DLD1 (cell line): ENCODE measurements at regions not wholly inside any gene's neighbourhood (a gene's known extent, or its start where the extent isn't known, plus 50 kb on each side); places are given as distances from the start of the nearest gene placed in this dataset.

ENCODE experiments used
- in situ Hi-C: cut with HindIII; loops from 2 replicates; pipeline ENCODE4 v1.10.0; 2017; ENCODE audit warnings: low sequenced_read_pairs

DNA sequence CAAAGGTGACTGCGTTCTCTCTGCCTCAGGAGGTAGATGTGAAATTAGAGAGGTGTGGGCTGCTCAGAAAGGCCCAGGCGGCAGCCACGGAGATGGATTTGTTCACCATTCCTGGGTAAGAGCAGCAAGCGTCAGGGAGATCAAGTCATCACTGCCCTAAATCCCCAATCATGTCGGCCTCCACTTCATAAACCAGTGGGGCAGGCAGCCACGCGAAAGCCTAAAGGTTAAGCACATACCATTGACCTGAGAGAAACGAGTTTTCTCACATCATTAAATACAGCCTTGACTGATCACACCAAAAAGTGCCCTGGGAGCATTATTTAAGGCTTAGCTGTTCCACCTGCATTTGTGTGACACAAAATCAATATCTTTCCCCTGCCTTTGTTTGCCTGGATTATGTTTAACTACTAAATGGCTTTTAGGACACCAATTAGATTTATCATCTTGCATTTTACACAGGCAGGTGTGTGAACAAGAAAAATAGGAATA lies 50.7 kb upstream of the FOXB1 start:
- in situ Hi-C loops: no loop called here

DNA sequence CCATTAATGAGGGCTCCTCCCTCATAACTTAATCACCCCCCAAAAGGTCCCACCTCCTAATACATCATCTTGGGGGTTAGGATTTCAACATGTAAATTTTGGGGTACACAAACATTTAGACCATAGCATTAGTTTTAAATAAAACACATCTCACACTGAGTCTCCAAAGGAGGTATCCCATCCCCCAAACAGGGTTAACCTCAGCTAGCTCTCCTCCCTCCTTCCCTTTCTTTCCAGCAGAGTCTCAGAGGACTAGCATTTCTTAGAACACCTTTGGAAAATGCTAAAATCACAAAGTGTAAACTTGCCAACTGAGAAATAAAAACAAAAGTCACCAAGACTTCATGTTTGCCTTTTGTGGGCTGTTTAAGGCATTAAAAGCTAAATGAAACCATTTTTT lies 51.2 kb upstream of the FOXB1 start:
- in situ Hi-C loops: no loop called here

DNA sequence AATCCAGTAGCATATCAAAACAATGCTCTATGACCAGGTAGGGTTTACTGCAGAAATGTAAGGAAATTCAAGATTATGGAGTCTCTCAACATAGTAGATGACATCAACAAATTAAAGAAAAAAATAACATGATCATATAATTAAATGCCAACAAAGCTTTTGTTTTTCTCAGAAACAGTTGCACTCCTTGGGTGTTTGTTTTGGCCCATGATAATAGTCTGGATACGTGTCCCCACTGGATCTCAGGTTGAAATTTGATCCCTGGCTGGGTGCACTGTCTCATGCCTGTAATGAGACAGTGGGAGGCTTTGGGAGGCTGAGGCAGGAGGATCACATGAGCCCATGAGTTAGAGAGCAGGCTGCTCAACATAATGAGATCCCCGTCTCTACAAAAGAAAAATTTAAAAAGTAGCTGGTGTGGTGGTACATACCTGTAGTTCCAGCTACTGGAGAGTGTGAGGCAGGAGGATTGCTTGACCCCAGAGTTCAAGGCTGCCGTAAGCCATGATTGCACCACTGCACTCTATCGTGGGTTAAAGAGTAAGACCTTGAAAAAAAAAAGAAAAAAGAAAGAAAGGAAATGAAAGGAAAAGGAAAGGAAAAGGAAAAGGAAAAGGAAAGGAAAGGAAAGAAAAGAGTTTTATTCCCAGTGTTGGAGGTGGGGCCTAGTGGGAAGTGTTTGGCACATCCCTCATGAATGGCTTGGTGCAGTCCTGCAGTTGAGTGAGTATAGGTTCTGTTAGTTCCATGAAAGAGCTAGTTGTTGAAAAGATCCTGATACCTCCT lies 53.3 kb upstream of the FOXB1 start:
- in situ Hi-C loops: no loop called here

DNA sequence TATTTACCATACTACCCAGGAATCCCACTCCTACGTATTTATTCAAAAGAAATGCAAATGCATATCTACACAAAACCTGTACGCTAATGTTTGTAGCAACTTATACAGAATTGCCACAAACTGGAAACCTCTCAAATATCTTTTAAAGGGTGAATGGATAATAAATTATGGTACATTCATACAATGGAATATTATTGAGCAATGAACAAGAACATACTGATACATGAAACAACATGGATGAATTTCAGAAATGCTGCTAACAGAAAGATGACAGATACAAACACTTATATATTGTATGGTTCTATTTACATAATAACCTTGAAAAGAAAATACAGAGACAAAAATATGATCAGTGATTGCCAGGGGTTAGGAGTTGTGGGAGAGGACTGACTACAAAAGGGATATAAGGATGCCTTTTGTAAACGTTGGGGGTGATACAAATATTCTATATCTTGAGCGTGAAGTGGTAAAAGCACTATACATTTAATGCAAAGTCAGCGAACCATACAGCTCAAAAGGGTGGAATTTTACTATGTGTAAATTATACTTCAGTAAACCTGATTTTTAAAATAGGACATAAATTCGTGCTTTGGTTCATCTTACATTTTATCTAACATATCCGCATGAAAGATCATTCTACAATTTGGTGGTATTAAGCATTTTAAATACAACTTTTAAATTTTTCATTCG lies 55.0 kb upstream of the FOXB1 start:
- in situ Hi-C loops: no loop called here

DNA sequence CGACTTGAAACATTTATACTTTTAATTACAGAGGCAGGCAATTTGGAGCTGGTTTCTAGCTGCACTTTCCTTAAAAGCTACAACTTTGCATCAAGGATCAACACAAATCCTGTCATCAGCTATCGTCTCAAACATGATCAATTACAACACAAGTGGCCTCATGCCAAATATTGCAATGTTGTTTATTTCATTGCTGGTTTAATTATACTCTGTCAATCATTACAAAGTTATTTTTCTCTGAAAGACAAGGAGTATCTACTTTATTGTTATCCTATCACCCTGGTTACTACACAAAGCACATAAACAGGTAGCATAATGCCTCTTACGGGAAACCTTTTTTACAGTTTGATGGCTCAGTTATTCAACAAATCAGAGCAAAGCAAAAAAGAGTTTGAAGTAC lies 58.0 kb upstream of the FOXB1 start:
- in situ Hi-C loops: no loop called here

DNA sequence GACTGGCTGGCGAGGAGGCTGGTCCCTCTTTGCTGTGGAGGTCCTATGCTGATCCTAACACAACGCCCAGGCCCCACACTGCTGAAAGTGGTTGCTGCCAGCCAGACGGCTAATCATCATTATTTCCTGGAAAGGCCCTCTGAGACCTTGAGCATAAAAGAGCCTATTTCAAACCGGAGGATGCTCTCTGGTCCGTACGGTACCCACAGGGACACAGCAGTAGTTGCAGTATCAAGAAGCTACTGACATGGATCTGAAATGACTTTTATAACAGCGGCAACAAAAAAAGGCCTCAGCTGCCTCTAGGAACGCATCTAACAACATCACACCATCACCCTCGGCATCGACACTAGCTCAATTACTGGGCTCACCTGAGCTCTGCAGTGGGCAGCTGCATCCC lies 59.1 kb upstream of the FOXB1 start:
- in situ Hi-C loops: no loop called here

DNA sequence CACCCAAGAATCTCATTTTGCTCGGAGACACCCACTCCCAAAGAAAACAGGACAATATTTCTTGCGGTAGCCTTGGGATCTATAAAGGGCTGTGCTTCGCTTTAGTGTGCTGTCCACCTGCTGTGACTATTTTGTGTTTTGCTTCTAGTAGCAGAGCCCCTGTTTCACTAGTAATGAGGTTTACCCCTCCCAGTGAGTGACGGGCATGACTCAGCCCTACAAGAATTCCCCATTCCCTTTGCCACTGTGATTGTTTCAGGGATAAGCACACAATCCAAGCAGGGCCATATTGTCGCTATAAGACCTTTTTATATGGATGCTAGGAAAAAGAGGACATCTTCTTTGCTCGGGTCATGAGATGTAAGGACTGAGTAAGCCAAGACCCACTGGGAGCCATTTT lies 62.5 kb upstream of the FOXB1 start:
- in situ Hi-C loops: no loop called here

DNA sequence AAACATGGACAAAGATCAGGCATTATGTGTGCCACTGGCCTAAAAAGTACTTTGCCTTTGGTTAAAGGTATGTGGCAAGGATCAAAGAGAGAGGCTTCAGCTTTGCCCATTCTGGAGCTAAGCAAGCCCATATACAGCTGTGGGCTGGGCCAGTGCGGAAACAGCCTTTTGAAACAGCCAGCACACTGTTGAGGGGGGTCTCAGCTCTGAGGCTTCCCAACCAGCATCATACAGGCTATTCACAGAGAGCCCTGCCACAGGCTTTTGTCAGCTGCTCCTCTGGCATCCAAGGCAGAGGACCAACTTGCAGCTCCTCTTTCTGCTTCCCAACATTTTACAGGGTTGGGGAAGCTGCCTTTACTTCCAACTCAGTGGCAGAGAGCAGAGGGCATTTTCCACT lies 63.2 kb upstream of the FOXB1 start:
- in situ Hi-C loops: no loop called here

DNA sequence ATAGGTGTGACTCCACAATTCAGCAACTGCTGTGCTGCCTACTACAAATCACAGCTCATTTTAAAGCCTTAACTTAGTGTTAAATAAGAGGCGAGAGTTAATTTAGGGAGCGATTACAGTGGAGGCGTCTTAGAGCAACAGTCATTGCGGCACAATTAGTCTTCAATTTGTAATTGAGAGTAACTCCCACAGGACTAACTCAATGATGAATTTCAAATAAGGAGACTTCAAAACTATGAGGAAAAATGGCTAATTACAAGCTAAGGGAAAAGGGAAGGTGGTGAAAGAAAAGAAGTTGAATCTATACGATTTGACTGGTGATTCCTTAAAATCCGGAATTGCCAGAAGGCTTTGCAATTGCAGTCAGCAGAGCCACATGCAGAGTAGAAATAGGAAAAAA lies 63.7 kb upstream of the FOXB1 start:
- in situ Hi-C loops: no loop called here

DNA sequence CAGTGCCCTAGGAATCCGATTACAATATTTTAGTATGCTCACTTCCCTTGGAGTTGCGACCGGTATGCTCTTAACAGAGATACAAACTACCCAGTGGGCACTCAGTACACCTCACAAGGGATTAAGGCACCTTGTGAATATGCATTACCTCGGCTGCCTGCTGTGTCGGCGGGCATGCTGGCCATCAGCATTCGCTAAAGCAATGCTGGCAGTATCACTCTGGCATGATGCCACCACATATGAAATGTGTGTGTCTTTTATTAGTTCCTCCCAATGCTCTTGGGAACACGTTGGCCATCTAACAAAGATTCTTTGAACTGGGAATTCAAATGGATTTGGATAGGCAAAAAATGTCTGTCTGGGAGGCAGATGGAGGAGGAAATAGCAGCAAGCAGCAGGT lies 67.4 kb upstream of the FOXB1 start:
- in situ Hi-C loops: no loop called here

DNA sequence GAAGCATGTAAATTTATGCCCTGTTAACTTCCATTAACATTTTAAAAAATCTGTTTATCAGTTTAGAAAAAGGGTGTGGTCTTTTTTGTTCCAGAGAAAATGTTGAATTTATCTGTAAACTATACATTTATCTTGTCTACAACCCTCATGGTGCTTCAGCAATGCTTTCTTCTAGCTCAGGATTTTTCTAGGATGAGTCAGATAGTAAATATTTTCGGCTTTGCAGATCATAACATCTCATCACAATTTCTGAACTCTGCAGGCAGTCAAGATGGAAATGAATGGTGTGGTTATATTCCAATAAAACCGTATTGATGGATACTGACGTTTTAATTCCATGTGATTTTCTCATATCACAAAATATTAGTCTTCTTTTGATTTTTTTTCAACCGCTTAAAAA lies 70.5 kb upstream of the FOXB1 start:
- in situ Hi-C loops: no loop called here

DNA sequence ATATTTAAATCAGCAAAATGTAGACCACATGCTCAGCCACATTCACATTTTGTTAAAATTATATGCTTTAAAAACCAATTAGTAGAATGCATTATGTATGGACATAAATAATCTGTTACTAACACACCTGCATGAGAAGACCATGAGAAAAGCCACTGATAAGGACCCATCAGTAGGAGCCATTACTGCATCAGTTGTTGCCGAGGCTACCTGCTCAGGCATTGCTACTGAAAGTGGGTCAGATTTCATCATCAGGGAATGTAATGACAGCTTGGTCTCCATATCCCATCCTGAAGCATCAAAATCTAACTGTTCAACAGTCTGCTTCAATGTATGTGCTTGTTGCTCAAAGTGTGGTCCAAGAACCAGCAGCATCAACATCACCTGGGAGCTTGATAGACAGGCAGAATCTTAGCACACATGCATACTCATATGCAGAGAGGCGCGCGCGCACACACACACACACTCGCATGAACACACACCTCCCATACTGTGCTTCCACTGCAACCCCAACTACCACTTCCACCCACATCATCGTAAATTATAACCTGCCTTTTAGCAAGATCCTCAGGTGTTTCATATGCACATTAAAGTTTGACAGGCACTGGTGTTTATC lies 72.4 kb upstream of the FOXB1 start:
- in situ Hi-C loops: no loop called here

DNA sequence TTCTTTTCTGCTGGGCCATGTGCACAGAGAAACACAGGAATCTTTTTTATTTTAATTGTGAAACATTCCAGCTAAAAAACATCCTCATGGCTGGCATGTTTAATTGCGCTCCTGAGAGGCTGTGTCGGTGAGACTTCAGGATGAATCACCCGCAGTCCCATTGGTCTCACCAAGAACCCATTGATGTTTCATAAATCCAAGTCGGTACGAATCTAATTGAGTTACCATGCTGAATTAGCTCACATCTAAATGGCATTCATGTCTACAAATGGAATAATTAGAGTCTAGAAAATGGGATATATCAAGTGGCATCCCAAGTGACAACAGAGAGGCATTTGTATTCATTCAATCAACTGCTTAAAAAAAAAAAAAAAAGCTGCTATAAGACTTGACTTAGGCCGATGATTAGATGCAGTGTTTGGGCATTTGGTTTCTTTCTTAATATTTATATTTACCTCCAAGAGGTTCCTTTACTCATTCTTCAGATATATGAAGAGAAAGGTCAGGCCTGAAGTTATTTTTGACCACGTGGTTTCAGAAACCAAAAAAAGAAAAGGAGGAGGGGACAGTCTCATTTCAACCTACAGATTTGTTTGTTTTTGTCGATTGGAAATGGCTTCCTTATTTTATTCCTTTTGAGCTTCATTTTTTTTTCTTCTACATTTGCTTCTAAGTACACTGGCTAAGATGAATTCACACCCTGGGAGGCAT lies 79.1 kb upstream of the FOXB1 start:
- in situ Hi-C loops: no loop called here

DNA sequence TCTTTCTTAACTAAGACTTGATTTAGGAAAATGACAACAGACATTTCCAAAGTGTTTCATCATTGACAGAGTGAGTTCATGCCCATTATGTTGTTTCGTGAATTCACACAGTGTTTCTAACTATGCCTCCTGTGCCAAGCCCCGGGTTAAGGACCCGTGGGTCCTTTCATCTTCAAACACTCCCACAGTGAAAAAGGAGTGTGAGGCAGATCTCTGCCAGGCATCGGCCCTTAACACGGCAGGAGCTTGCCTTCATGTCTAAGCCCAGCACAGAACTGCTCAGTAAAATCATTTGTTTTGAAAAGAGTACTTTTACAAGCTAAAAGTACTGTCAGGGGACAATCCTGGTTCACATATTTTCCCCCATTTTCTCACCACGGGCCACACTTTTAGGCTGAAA lies 80.0 kb upstream of the FOXB1 start:
- in situ Hi-C loops: no loop called here

DNA sequence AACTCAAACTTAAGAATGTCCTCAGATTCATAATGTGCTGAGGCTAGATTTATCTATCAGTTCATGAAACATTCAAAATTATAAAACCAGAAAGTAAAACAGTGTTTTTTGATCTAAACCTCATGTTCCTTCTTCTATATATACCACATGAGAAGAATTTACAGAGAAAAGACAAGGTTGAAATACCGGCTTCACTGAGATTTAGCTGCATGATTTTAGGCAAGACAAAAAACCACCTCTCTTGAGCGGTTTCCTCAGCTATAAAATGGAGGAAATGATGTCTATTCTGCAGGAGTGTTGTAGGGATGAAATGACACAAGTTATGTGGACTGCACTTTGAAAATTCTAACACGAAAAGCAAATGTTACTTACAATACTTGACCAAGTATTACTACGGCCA lies 80.6 kb upstream of the FOXB1 start:
- in situ Hi-C loops: no loop called here

DNA sequence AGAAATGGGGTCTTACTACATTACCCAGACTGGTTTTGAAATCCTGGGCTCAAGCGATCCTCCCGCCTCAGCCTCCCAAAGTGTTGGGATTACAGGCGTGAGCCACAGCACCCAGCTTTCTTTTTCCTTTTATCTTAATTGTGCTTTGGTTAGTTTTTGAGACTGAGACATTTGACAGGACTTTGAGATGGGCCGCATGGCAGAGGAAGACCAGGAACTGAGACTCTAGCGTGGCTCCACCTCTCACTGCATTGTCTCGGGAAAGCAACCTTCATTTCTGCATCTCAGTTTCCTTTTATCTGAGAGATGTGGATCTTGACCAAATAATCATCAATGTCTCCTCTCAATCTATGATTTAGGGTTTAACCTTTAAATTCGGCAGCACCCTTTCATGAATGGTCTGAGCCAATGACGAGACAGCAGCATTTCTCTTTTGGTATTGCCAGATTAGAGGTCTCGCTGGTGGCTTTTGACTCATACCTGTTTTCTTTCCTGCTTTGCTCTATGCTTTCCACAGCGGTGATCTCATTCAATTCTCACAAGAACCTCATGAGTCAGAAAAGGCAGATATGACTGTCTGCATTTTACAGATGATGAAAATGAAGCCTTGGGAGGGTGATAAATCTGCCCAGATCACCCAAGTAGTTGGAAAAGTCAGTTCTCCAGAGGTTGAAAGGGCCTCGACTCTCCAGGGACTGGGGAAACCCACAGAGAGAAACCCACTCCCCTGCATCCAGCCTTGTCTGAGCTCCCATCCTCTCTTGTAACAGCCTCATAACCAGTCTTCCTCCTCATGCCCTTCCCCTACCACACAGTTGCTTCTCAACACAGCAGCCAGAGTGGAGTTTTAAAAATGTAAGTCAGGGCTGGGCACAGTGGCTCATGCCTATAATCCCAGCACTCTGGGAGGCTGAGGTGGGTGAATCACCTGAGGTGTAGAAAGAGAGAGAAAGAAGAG lies 84.8 kb upstream of the FOXB1 start:
- in situ Hi-C loops: no loop called here

DNA sequence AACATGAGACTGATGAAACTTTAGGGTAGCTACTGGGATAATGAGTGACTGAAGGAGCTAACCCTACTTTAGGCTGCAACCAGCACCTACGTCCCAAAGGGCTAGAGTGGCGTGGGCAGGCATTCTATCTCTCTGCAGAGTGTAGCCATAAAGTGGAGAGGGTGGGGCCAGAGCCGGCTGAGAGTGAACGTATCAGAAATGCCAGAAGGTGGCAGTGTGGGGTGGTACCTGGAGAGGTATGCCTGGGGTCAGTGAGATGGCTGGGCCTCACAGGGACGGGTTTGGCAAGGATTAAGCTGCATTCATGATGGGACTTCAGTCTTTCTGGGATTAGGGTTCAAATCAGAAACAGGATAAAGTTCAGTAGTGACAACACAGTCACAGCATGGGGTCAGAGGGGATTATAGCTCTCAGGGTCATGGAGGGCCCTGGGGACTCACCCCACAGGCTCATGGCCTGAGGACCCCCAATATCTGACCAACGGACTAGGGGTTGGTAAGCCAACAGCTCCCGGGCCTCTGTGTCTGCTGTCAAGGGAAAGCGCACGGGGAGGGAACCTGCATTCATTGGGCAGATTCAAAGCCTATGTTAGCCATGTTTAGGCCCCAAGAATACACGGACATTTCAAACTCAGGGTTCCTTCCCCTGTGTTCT lies 86.5 kb upstream of the FOXB1 start:
- in situ Hi-C loops: no loop called here

DNA sequence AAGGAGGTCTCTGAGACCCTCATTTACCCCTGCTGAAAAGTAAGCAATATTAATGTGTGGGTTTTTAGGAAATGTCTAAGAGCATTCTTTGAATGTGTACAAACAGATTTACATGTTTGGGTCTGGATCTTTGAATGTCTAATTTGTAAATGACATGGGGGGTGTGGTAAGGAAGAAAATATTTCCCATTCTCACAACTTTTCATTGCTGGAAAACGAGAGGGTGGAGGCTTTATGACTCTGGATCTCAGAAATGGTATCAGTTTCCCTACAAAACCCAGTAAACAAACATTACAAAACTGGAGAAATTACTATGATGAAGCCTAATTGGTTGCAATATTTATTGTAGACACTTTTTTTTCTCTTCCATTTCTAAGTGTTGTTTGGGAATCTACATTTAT lies 98.1 kb upstream of the FOXB1 start:
- in situ Hi-C loops: no loop called here

DNA sequence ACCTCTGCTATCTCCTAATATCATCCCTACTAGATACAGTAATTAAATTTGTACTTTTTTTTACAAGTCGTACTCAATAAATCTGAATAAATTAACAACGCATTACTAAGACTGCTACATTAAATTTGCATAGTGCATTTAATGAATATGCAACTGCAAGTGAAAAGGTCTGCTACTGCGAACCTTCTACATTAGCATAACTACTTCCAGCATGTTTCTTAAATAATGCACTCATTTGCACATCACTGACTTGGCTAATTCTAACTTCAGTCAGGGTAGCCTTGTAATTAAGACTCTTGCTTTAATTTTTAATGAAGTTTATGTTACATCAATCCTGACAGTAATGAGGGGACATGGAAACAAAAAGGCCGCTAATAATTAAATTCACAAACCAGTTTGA lies 98.9 kb upstream of the FOXB1 start:
- in situ Hi-C loops: no loop called here
